ENCODE measurements at regions not wholly inside any gene's neighbourhood (a gene's known extent, or its start where the extent isn't known, plus 50 kb on each side); places are given as distances from the start of the nearest gene placed in this dataset.

DNA sequence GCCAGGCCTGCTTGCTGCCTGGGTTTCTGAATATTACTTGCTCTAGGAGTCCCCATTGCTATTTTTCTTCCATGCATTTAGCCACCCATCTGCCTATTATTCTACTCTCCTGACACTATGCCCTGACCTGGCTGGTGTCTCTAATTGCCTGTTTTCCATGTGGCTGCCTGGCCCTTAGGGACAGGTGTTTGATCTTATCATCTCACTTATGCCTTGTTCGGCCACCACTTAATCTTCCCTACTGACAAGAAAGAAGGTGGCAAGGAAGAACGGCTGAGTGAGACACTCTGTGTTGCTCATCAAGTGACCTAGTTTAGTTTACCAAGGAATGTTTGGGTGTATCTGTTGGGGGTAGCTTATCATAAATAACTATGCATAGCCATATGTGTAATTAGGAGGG is 50.4 kb upstream of the RAPH1 start:
- no peaks in the 10 kb centered on the region for H3K27me3 ChIP-seq
- no peaks in the 10 kb centered on the region for H3K36me3 ChIP-seq
- H3K4me1 ChIP-seq: peaks cover 20 to 39% (median 38%) of the 10 kb centered on the region in 4 donors
- no peaks in the 10 kb centered on the region for H3K9me3 ChIP-seq
- TF ChIP-seq POLR2AphosphoS5 (IDR thresholded peaks at IDR 0.05) (no peak), EP300 (IDR thresholded peaks at IDR 0.05) (no peak), POLR2A (IDR thresholded peaks at IDR 0.05) (no peak)
- TF ChIP-seq, protein P1, sequence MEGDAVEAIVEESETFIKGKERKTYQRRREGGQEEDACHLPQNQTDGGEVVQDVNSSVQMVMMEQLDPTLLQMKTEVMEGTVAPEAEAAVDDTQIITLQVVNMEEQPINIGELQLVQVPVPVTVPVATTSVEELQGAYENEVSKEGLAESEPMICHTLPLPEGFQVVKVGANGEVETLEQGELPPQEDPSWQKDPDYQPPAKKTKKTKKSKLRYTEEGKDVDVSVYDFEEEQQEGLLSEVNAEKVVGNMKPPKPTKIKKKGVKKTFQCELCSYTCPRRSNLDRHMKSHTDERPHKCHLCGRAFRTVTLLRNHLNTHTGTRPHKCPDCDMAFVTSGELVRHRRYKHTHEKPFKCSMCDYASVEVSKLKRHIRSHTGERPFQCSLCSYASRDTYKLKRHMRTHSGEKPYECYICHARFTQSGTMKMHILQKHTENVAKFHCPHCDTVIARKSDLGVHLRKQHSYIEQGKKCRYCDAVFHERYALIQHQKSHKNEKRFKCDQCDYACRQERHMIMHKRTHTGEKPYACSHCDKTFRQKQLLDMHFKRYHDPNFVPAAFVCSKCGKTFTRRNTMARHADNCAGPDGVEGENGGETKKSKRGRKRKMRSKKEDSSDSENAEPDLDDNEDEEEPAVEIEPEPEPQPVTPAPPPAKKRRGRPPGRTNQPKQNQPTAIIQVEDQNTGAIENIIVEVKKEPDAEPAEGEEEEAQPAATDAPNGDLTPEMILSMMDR (IDR thresholded peaks at IDR 0.05): no peak
- ATAC-seq (ENCODE audit: low FRiP score in 2 of 2): no peak
- H3K4me3 ChIP-seq: no peak overlapping the region
- no peak overlapping the region for H3K27ac ChIP-seq
- DNase-seq: no peak
- 64 to 71% methylated on average over 2 of the region's 2 CpGs for WGBS, 2 donors

DNA sequence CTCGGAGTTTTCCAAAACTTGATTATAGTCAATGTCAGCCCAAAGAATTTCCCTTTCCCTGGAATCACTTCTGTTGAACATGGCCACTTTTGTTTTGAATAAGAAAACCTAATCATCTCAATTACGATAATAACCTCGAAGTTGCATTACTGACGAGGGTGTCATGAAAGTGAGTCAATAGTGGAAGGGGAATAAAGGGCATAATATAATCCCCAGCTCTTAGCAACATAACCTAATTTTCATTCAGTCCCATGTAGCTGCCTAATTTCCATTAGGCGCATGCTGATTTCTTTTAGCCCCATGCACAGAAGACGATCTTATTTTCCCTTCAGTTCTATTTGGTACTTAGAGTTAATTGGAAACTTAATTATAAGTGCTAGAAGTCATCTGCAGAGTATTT is 51.1 kb upstream of the RAPH1 start:
- no peak for DNase-seq
- WGBS, 2 donors: 87 to 93% methylated on average over 6 of the region's 6 CpGs
- no peak overlapping the region for H3K4me3 ChIP-seq
- H3K27me3 ChIP-seq: no peaks in the 10 kb centered on the region
- no peaks in the 10 kb centered on the region for H3K9me3 ChIP-seq
- no peaks in the 10 kb centered on the region for H3K36me3 ChIP-seq
- TF ChIP-seq POLR2AphosphoS5 (IDR thresholded peaks at IDR 0.05) (no peak), POLR2A (IDR thresholded peaks at IDR 0.05) (no peak), EP300 (IDR thresholded peaks at IDR 0.05) (no peak)
- TF ChIP-seq, protein P1 (IDR thresholded peaks at IDR 0.05): no peak
- ATAC-seq (ENCODE audit: low FRiP score in 2 of 2): no peak
- peaks cover 16 to 33% (median 31%) of the 10 kb centered on the region in 4 donors for H3K4me1 ChIP-seq
- H3K27ac ChIP-seq: no peak overlapping the region

DNA sequence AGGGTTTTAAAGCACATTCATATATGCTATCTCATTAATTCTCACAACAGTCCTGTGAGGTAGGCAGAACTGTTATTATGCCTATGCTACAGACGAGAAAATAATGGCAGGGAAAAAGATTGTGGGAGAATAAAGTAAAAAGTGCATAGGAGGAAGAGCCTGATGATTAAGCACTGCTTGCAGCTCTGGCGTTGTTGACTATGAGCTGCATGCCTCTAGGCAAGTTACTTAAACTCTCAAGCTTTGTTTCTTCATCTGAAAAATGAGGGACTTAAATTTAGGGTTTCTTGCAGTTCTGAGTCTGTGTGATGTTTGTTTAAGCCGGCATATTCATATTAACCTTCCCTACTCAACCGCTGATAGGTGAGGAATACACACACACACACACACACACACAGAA is 51.6 kb upstream of the RAPH1 start:
- ATAC-seq (ENCODE audit: low FRiP score in 2 of 2) (no peak), DNase-seq (no peak)
- Histone ChIP-seq H3K4me1 (peaks cover 13 to 31% (median 28%) of the 10 kb centered on the region in 4 donors), H3K4me3 (no peak overlapping the region), H3K27ac (no peak overlapping the region), H3K36me3 (no peaks in the 10 kb centered on the region), H3K9me3 (no peaks in the 10 kb centered on the region), H3K27me3 (no peaks in the 10 kb centered on the region)
- TF ChIP-seq POLR2AphosphoS5 (IDR thresholded peaks at IDR 0.05): no peak
- TF ChIP-seq, protein P1 (IDR thresholded peaks at IDR 0.05): no peak
- TF ChIP-seq EP300 (IDR thresholded peaks at IDR 0.05): no peak
- TF ChIP-seq POLR2A (IDR thresholded peaks at IDR 0.05): no peak
- 60 to 70% methylated on average over 4 of the region's 4 CpGs for WGBS, 2 donors

DNA sequence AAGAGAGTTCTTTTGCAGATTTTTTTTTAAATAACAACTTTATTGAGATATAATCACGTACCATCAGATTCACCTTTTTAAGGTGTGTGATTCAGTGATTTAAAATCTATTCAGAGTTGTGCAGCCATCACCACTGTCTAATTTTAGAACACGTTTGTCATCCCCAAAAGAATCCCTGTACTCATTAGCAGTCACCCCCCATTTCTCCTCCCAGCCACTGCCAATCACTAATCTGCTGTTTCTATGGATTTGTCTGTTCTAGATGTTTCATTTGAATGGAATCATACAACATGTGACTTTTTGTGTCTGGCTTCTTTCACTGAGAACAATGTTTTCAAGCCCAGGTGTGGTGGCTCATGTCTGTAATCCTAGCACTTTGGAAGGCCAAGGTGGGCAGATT is 55.4 kb upstream of the RAPH1 start:
- no peaks in the 10 kb centered on the region for H3K27me3 ChIP-seq
- TF ChIP-seq POLR2AphosphoS5 (IDR thresholded peaks at IDR 0.05): no peak
- no peak for TF ChIP-seq EP300 (IDR thresholded peaks at IDR 0.05)
- TF ChIP-seq, protein P1 (IDR thresholded peaks at IDR 0.05): no peak
- no peak for TF ChIP-seq POLR2A (IDR thresholded peaks at IDR 0.05)
- H3K4me3 ChIP-seq: no peak overlapping the region
- H3K4me1 ChIP-seq: peaks cover 5 to 15% (median 9%) of the 10 kb centered on the region in 4 donors
- H3K27ac ChIP-seq: no peak overlapping the region
- no peak for ATAC-seq (ENCODE audit: low FRiP score in 2 of 2)
- H3K9me3 ChIP-seq: no peaks in the 10 kb centered on the region
- DNase-seq: no peak
- WGBS, 2 donors: 68 to 77% methylated on average over 2 of the region's 2 CpGs
- H3K36me3 ChIP-seq: no peaks in the 10 kb centered on the region

DNA sequence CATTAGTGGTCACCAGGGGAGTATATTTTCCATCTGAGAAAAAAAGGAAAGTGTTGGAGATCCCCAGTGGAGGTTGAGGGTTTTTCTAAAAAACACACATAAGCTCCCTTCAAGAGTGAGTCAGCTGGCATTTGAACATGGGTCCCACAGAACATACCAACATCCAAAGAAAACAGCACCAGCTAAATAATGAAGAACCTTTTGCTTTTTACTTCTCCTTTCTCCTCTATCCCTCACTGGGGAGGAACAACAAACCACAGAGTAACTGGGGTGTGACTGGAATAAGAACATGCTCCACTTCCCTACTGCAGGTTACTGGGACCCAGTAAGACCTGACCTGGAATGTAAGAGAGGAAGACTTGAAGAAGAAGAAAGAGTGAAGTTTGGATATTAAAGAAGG is 56.5 kb upstream of the RAPH1 start:
- H3K4me1 ChIP-seq: peaks cover 5 to 15% (median 9%) of the 10 kb centered on the region in 4 donors
- no peak overlapping the region for H3K4me3 ChIP-seq
- H3K27ac ChIP-seq: no peak overlapping the region
- ATAC-seq (ENCODE audit: low FRiP score in 2 of 2): peak in 1 of 2 donors; percentile 50
- H3K9me3 ChIP-seq: no peaks in the 10 kb centered on the region
- no peaks in the 10 kb centered on the region for H3K36me3 ChIP-seq
- TF ChIP-seq, protein P1 (IDR thresholded peaks at IDR 0.05): no peak
- TF ChIP-seq EP300 (IDR thresholded peaks at IDR 0.05) (no peak), POLR2A (IDR thresholded peaks at IDR 0.05) (no peak), POLR2AphosphoS5 (IDR thresholded peaks at IDR 0.05) (no peak)
- DNase-seq: no peak
- H3K27me3 ChIP-seq: no peaks in the 10 kb centered on the region
